GM21825 (cell line): ENCODE measurements at regions not wholly inside any gene's neighbourhood (a gene's known extent, or its start where the extent isn't known, plus 50 kb on each side); places are given as distances from the start of the nearest gene placed in this dataset.
"Not testable (repeated sequence)": the region's sequence is repeated elsewhere in the genome, so short reads cannot be mapped to it uniquely, and the experiment has no call there.

Experiments
- ATAC-seq: cut with Tn5 transposase; IDR thresholded peaks from one replicate; pipeline ENCODE4 v1.9.1; 2021; ENCODE audit warnings: mild to moderate bottlenecking, moderate library complexity; ENCODE audit not compliant: unreplicated experiment

DNA sequence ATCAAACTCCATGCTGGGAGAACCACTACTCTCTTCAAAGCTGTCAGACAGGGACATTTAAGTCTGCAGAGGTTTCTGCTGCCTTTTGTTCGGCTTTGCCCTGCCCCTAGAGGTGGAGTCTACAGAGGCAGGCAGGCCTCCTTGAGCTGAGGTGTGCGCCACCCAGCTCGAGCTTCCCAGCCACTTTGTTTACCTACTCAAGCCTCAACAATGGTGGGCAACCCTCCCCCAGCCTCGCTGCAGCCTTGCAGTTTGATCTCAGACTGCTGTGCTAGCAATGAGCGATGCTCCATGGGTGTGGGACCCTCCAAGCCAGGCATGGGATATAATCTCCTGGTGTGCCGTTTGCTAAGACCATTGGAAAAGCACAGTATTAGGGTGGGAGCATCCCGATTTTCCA lies 185.3 kb downstream of the COX18 start:
- not testable (repeated sequence) for ATAC-seq

DNA sequence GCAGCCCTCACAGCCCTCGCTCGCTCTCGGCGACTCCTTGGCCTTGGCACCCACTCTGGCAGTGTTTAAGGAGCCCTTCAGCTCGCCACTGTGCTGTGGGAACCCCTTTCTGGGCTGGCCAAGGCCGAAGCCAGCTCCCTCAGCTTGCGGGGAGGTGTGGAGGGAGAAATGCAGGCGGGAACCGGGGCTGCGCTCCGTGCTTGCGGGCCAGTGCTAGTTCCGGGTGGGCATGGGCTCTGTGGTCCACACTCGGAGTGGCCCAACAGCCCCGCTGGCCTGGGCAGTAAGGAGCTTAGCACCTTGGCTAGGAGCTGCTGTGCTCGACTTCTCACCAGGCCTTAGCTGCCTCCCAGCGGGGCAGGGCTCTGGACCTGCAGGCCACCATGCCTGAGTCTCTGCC lies 192.6 kb downstream of the COX18 start:
- no peak for ATAC-seq

DNA sequence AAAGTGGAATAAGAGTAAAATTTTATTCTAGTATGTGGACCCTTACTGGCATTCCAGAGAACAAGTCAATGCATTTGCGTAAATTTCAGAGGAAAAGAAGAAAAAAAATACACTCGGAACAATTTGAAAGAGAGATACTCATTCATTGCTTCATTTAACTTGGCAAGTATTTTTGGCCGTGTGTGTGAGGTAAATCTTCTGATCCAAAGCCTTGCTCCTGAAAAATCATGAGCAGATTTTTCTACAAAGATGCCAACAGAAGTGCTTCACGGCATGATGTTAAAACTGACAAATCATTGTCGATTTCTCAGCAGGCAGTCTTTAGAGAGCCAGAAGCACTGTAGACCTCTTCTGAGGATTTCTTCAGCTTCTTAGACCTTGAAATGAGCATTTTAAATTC lies 194.0 kb downstream of the COX18 start:
- ATAC-seq, result no peak

DNA sequence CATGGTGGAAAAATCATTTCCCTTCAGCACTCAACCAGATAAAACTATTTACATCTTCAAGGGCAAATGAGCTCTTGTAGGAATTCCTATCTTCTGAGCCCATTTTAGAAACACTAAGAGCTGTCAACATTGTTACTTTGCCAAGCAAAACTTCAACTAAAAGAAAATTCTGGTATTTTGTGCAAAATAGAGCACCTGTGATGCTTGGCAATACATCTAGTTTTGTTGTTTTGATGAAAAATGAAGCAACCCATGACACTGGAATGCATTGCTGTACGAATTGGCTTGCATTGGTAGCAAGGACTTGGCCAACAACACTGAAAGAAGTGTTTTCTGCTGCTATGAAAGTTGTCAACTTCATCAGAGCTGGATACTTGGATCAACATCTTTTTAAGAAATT lies 194.4 kb downstream of the COX18 start:
- no peak for ATAC-seq

- ATAC-seq, result no peak
These were observed 204.6 kb downstream of the COX18 start for GRCh38 chr4:72864898-72865297.

GRCh38 chr4:72864277-72864676 lies 205.2 kb downstream of the COX18 start:
- ATAC-seq, result not testable (repeated sequence)

DNA sequence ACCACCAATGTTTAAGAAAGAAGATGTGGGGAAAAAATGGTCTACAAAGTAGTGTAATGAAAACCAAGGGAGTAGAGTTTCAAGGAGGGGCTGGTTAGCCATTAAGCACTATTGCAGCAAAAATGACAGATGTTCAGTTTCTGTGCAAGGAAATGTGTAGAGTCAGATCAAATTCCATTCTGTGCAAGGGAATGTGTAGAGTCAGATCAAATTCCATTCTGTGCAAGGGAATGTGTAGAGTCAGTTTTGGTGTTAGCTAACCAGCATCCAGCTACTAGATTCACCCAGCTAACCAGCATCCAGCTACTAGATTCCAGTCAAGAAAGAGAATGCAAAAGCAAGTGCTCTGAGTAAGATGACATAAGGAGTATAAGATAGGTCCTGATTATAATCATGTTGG lies 208.8 kb downstream of the COX18 start:
- ATAC-seq, result no peak

GRCh38 chr4:72858328-72858727 lies 211.2 kb downstream of the COX18 start:
- no peak for ATAC-seq

DNA sequence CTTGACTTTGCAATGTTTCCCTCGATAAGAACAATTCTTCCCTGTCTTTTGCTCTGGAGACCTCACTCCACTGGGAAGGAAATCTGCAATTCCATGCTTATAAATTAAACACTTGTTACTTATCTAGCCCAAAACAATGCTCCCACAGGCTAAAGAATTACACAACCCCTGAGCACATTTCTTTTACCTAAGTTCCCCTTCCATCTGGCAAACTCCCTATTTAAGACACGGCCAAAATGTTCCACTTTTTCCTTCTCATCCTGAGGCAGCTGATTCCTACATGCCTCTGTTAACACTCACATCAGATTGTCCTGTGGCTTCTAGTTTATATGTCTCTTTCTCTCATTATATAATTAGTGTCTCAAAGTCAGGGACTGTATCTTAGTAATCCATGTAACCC lies 211.7 kb downstream of the COX18 start:
- ATAC-seq, result no peak

GRCh38 chr4:72857216-72857615 lies 212.3 kb downstream of the COX18 start:
- no peak for ATAC-seq

GRCh38 chr4:72846280-72847111 lies 223.0 kb downstream of the COX18 start:
- ATAC-seq, result no peak

DNA sequence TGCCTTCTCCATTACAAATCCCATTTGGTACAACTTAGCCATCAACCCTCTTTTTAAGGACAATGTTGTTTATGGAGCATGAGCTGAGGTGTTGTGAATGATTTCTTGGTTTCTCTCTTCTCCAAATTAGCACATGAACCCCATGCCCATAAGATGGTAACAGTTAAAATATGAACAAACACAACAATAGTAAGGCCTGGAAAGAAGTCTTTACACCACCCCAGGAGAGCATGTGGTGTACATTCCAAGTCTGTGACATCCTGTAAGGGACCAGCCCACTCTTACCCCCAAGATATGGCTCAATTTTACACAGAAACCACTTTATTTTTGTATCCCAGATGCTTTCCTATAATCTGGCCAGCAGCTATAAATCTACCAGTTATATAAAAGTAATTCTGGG lies 226.1 kb downstream of the COX18 start:
- no peak for ATAC-seq

DNA sequence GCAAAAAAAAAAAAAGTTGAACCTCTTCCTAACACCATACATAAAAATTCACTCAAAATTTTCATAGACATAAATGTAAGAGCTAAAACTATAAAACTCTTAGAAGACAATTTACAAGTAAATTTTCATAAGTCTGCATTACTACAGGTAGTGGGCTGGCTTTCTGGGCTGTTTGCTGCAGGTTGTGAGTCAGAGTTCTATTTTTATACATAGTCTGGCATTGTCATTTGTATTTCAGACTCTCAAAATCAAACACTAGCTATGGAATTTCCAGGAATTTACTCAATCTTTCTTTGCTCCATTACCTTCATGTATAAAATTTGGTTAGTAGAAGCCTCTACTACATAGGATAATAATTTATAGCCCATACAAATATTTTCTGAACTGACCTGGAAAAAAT lies 227.2 kb downstream of the COX18 start:
- no peak for ATAC-seq

DNA sequence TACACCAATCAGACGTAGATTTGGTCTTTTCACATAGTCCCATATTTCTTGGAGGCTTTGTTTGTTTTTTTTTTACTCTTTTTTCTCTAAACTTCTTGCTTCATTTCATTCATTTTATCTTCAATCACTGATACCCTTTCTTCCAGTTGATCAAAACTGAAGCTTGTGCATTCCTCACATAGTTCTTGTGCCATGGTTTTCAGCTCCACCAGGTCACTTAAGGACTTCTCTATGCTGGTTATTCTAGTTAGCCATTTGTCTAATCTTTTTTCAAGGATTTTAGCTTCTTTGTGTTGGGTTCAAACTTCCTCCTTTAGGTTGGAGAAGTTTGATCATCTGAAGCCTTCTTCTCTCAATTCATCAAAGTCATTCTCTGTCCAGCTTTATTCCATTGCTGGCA lies 229.3 kb downstream of the COX18 start:
- ATAC-seq, result not testable (repeated sequence)

- no peak for ATAC-seq
These were observed 240.7 kb downstream of the COX18 start for GRCh38 chr4:72828864-72829263.

DNA sequence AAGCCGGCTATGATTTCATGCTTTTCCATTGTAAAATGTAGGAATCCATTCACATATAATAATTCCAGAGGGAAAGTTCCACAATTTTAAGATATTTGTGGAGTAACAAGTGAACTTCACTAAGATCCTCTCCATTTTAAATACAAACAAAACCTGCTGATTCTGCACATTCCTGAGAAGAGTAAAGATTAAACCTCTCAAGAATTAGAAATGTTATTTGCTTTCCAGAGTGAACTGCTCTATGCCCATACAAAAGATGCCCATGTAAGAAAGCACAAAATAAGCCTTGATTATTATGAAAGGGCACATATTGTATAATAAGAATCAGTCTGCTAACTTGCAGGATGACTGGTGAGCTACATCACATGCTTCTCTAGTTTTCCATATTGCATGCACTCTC lies 241.5 kb downstream of the COX18 start:
- no peak for ATAC-seq

- no peak for ATAC-seq
These were observed 249.4 kb downstream of the COX18 start for GRCh38 chr4:72820107-72820506.

DNA sequence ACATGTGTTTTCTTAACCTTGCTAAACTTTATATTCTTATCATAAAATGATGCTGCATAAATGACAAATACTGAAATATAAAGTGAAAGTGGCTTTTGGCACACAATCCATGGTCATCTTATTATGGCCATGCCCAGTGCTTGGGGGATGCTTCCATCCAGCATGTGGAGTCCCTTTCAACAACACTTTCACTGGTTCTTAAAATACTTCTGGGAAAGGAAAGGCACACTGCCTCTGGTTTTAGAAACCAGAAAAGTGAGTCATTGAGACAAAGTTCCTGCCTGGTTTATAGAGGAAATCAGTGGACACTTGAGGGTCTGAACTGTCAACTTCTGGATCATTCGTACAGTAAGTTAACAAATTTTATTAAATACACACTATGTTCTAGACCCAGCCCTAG lies 248.0 kb upstream of the ADAMTS3 start:
- ATAC-seq, result no peak

DNA sequence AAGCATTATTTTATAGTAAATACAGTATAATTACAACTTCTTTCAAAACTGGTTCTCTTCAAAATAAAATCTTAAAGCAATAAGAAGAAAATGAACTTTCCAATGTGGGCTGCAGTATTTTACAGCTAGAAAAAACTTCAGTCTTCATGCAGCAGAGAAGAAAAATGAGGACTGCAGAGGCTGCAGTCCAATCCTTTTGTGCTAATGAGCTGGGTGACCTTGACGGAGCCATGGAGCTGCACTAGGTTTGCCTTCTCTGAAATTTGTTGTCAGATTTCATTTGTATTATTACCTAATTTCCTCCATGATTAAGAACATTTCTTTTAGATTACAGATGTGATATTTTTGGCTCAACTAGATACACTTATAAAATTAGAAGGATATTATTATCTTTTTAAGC lies 245.2 kb upstream of the ADAMTS3 start:
- ATAC-seq, result no peak

GRCh38 chr4:72809208-72809607 lies 240.2 kb upstream of the ADAMTS3 start:
- no peak for ATAC-seq

GRCh38 chr4:72805284-72805683 lies 236.3 kb upstream of the ADAMTS3 start:
- no peak for ATAC-seq

DNA sequence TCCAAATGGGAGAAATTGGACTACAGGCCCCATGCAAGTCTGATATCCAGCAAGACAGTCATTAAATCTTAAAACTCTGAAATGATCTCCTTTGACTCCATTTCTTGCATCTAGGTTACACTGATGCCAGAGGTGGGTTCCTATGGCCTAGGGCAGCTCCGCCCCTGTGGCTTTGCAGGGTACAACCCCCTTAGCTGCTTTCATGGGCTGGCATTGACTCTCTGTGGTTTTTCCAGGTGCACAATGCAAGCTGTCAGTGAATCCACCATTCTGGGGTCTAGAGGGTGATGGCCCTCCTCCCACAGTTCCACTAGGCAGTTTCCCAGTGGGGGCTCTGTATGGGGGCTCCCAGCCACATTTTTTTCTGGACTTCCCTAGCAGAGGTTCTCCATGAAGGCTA lies 228.5 kb upstream of the ADAMTS3 start:
- no peak for ATAC-seq

DNA sequence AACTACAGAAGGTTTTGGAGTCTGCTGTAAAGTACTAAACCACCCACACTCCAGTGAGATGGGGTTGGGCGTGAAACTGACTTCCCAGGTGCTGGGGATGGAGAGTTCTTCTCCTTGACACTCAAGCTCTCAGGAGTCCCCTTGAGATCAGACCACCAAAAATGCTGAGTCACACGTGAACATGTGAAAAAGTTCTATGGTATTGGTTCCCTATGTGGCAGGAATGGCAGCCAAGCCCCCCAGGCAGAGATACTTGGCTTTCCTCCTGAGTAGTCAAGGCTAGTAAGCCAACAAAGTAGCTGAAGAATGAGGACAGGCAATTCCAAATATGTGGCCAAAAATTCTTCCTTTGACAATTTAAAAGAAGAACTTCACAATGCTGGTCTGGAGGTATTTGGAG lies 222.0 kb upstream of the ADAMTS3 start:
- ATAC-seq, result no peak
